Activated CD4-positive, alpha-beta T cell treated with anti-CD3 and anti-CD28 coated beads, Interleukin-2, amount 50 U/mL, for 1 hour (primary cell): ENCODE measurements at regions not wholly inside any gene's neighbourhood (a gene's known extent, or its start where the extent isn't known, plus 50 kb on each side); places are given as distances from the start of the nearest gene placed in this dataset.
A peak's percentile ranks its signal among the peaks of the same experiment; 100 is the strongest.
"Not testable (repeated sequence)": the region's sequence is repeated elsewhere in the genome, so short reads cannot be mapped to it uniquely, and the experiment has no call there.

Source experiments
- DNase-seq: peaks from one replicate; pipeline ENCODE4 v3.0.0-alpha.2; 2020

DNA sequence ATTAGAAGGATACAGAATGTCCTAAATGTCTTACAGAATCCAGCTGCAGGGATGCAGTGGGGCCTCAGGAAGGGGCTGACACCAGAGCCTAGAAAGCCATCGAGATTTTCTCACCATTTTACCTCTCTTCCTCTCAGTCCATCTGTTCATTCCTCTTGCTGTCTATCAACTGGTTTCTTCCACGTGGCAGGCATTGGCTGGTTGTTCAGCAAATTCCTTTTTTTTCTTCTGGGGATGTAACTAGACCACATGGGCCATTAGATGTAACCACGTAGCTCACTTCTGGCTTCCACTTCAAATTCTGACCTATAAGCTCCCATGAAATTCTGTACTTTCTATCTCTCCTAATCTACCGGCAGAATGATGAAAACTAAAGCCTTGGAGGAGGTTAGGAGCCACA is 93.6 kb upstream of the MTAP start:
- no peak for DNase-seq

DNA sequence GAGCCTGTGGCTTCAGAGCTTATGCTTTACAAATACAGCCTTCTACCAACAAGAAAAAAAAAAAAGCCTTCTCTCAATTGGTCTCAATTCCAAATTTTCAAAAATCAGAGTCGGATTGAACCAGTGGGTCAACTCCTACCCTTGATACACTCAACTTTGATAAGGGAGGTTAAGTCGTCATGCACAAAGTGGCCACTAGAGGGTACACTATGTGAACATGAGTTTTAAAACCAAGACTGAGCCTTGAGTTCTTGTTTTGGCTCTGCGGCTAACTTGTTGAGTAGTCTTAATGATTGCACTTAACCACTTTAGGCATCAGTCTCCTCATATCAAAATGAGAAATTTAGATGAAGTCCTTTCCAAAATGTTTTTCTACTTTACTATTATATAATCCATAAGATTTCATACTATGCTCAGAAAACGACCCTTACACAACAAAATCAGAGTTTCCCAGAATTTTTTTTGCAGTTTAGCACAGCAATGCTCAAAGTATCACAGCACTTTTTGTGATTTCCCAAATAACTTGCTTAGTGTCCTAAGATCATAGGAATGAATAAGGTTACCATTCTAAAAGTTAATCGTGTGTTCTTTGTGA is 92.9 kb upstream of the MTAP start:
- DNase-seq, result peak; percentile 60

- DNase-seq, result no peak
These were observed 91.8 kb upstream of the MTAP start for GRCh38 chr9:21710548-21711191.

- no peak for DNase-seq
These were observed 90.9 kb upstream of the MTAP start for GRCh38 chr9:21711504-21711903.

- DNase-seq, result no peak
These were observed 87.0 kb upstream of the MTAP start for GRCh38 chr9:21715408-21715807.

DNA sequence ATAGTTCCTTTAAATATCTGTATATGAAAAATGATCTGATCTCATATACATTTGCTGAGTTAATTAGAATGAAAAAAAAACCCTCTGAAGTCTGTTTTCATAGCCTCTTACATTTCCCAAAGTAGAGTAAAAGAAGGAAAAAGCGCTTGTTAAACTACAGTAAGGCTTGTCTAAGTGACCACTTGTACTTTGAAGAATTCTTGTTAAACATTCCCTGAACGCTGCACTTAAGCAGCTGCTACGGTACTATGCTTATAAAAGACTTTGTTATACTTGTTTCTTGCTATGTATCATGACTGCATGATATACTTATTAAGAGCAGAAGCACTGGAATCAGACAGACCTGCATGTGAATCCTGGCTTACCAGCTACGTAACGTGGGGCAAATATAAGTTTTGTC is 81.7 kb upstream of the MTAP start:
- DNase-seq, result no peak

DNA sequence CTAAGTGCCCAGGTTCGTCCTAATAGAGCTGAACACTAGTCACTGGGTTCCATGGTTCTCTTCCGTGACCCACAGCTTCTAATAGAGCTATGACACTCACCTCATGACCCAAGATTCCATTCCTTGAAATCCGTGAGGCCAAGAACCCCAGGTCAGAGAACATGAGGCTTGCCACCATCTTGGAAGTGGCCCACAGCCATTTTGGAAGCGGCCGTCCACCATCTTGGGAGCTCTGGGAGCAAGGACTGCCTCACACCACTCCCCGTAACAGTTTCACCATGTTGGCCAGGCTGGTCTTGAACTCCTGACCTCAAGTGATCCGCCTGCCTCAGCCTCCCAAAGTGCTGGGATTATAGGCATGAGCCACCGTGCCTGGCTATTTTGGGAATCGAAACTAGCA is 75.0 kb upstream of the MTAP start:
- DNase-seq, result not testable (repeated sequence)

DNA sequence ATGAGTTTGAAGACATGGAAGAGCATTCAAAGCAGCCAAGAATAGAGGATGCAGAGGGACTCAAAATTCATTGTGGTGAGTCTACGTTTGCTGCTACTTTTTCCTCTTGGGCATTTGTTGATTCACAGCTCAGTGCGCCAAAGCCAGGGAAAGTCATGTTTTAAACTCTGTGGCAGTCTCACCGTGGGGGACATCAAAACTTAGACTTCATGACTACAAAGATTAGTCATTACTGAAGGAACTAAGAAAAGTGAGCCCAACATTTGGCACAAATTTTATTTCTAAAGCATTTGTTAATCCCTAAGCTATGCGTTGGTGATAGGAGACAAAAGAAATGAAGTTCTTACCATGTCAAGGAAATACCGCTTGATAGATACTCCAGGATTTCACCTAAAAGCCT is 73.7 kb upstream of the MTAP start:
- DNase-seq, result no peak

- DNase-seq, result no peak
These were observed 72.8 kb upstream of the MTAP start for GRCh38 chr9:21729648-21730047.

DNA sequence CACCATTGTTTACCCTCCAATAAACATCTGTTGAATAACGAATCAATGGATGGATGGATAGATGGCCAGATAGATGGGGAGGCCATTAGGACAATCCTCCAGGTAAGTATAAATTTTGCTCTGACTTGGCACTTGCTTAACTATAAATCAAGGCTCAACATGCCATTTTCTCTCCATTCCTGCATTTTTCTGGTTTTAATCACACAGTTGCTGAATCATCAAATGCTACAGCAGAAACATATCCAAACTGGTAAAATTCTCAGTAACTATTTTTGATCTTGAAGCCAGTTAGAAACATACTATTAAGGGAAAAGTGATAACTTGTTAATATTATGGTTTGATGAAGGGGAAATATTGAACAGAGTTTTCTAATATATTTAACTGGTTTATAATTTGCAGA is 71.5 kb upstream of the MTAP start:
- no peak for DNase-seq

DNA sequence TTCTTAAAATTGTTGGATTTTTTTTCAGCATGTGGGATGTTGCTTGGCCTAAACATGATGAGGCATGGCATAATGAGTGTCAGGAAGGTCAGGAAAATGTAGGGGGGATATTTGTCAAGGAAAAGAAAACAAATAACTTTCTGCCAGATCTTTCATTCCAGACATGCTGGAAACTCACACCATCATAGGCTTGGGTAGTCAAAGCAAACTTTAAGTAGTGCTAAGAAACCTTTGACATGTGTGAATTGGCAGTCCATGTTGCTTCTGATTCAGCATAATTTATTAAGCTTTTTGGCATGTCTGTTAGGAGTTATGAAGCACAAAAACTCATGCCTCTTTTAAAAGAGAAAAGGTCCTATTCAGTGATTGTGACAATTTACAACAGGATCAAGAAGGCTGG is 61.3 kb upstream of the MTAP start:
- no peak for DNase-seq

- DNase-seq, result no peak
These were observed 58.1 kb upstream of the MTAP start for GRCh38 chr9:21744320-21744719.

- no peak for DNase-seq
These were observed 57.6 kb upstream of the MTAP start for GRCh38 chr9:21744841-21745240.

DNA sequence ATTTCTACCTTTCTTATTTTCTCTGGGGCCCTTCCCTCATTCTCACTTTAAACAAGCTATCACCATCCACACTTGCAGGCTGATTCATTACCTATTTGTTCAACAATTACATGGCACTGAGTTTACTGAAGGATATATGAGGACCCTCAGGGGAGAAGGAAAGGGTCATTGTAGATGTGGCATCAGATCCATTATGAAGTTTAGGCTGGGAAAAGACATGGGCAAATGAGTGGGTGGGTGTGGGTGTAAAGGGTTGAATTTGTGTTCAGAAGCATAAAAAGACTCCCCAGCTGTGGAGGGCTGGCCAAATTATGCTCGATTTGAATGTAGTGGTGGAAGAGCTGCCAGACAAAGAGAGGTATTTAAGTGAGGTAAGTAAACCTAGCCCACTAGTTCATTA is 55.9 kb upstream of the MTAP start:
- DNase-seq, result no peak

DNA sequence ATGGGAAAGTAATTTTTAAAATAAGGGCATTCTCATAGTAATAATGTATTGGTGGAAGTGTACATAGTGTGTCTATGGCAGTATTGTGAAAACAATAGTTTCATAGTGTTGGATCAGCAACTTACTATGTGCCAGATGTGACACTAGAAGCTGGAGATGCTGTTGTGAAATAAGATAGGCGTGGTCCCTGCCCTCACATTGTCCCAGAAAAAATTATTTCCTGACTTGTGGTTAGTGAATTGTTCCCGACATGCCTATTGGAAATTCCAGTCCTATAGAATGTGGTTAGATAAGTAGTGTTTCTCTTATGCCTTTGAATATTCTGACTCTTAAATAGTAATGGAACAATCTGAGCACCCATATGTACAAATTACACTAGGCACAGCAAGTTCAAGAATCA is 55.3 kb upstream of the MTAP start:
- DNase-seq, result no peak

DNA sequence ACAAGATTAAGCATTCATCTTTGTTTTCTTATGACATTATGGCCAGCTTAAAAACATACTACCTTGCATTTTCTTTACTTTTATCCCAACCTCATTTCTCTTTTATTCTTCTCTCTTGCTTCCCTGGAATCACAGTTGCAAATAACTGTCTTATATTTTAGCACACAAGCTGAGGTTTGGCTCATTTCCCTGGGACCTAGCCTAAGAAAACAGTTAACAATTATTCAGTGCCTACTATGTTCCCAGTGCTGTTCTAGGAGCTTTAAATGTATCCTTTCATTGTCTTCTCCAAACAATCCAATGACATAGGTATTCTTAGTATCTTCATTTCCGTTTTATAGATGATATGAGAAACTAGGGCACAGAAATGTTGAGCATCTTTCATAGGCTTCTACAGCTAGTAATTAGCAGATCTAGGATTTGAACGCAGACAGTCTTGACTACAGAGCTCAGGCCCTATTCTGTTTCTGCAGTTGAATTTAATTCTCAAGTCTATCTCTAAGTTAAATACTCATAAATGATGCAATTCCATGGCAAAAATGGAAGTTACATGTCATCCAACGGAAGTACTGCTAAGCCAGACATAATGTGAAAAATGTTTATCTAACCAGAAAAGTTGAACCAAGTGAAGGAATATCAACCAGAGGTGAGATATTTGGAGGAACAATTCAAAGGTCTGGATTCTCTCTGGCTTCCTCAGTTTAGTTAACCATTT is 52.3 kb upstream of the MTAP start:
- no peak for DNase-seq

DNA sequence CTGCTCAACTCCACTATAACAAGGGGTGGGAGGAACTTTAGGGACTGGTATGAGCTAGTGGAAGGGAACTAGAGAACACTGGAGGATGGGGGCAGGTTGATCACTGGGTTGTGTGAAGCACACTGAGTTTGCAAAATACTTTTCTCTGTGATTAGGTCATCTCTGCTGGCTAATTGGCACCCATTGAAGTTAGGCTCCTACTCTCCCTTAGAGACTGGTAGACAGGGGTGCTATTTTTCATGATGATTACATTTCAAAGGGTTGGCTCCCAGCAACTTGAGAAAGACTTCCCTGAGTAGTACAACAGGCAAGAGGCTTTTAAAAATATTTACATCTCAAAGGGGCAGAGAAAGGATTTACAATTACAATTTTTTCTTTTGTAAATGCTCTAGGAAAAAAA is 50.4 kb upstream of the MTAP start:
- DNase-seq, result no peak
